Superior temporal gyrus (tissue), 1 donor: ENCODE measurements at regions not wholly inside any gene's neighbourhood (a gene's known extent, or its start where the extent isn't known, plus 50 kb on each side); places are given as distances from the start of the nearest gene placed in this dataset.
"Not testable (repeated sequence)": the region's sequence is repeated elsewhere in the genome, so short reads cannot be mapped to it uniquely, and the experiment has no call there.

Source experiments
- DNase-seq: peaks from one replicate; pipeline ENCODE4 v3.0.0-alpha.2; 2016; ENCODE audit errors: extremely low spot score

- DNase-seq: no peak
Observed at GRCh38 chr19:29154163-29154562, 58.8 kb downstream of the UQCRFS1 start.

GRCh38 chr19:29145756-29146155 is 67.2 kb downstream of the UQCRFS1 start:
- DNase-seq: no peak

DNA sequence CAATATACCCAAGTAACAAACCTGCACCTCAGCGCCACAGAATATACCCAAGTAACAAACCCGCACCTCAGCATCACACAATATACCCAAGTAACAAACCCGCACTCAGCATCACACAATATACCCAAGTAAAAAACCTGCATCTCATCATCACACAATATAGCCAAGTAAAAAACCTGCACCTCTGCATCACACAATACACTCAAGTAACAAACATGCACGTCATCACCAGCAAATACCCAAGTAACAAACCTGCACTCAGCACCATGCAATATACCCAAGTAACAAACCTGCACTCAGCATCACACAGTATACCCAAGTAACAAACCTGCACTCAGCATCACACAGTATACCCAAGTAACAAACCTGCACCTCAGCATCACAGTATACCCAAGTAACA is 69.8 kb downstream of the UQCRFS1 start:
- no peak for DNase-seq

- no peak for DNase-seq
Observed at GRCh38 chr19:29139227-29139626, 73.7 kb downstream of the UQCRFS1 start.

DNA sequence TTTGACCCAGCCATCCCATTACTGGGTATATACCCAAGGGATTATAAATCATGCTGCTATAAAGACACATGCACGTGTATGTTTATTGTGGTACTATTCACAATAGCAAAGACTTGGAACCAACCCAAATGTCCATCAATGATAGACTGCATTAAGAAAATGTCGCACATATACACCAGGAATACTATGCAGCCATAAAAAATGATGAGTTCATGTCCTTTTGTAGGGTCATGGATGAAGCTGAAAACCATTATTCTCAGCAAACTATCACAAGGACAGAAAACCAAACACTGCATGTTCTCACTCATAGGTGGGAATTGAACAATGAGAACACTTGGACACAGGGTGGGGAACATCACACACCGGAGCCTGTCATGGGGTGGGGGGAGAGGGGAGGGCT is 74.7 kb downstream of the UQCRFS1 start:
- DNase-seq: not testable (repeated sequence)

DNA sequence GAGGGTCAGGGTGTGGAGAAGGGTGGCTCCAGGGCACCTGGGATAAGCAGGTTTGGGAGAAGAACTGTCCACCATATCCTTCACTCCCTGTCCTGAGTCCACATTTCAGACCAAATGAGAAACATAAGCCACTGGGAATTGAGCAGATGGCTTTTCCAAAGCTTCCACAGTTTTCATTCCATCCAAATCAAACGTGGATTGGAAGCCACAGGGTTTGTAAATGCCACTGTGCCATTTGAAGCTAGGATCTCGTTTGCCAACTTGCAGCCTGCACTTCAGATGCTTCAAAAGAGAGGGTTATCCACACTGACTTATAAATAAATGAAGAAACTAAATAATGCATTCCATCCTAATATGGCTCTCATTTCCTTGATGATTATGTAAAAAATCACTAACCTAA is 81.5 kb downstream of the UQCRFS1 start:
- no peak for DNase-seq

DNA sequence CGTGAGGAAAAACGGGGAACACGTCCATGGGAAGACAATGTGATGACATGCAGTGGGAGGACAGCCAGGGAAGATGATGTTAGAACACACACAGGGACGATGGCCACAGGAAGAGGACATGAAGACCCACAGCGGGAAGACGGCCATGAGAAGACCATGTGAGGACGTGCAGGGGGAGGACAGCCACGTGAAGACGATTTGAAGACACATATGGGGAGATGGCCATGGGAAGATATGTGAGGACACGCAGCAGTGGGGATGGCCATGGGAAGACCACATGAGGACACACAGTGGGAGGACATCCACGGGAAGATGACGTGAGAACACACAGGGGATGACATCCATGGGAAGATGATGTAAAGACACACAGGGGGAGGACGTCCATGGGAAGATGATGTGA is 83.8 kb downstream of the UQCRFS1 start:
- no peak for DNase-seq

- DNase-seq: no peak
Observed at GRCh38 chr19:29128203-29128602, 84.7 kb downstream of the UQCRFS1 start.

GRCh38 chr19:29122185-29122584 is 90.8 kb downstream of the UQCRFS1 start:
- DNase-seq: no peak

DNA sequence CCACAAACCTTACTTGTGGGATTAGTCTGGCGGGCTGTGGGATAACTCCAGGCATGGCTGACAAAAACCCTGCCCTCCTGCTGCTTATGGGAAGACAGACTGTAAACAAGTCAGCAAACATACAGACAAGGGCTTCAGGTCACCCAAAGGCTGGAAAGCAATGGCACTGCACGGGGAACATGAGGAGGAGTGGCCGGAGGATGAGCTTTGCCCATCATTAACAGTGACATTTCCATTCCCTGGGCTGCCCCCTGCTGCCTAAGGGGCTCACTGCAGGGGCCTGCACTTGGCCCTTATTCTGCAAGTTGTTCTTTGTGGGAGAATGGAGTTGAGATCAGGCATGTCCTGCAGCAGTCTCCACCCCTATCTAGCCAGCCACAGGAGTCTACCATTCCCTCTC is 91.3 kb downstream of the UQCRFS1 start:
- DNase-seq: no peak

GRCh38 chr19:29120466-29120865 is 92.5 kb downstream of the UQCRFS1 start:
- DNase-seq: no peak

GRCh38 chr19:29119590-29119989 is 93.4 kb downstream of the UQCRFS1 start:
- DNase-seq: no peak

- DNase-seq: no peak
Observed at GRCh38 chr19:29118389-29118788, 94.6 kb downstream of the UQCRFS1 start.

DNA sequence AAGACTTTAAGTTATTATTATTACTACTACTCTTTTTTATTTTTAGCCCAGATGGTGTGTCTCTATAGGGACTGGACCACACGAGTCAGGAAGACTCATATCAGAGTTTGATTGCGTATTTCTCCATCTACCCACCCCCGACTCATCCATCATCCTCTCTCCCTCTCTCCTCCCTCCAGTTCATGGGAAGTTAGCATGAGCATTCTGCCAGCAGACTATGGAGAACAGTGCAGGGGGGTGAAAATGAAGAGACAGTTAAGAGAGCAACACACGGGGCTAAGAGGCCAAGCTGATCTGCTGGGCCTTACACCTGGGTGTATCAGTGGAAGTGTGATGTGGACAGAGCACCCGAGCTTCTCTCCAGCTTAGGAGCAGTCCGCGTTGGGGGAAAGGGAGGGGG is 95.0 kb downstream of the UQCRFS1 start:
- no peak for DNase-seq

- no peak for DNase-seq
Observed at GRCh38 chr19:29115181-29115580, 97.8 kb downstream of the UQCRFS1 start.

- no peak for DNase-seq
Observed at GRCh38 chr19:29113838-29114237, 99.1 kb downstream of the UQCRFS1 start.

DNA sequence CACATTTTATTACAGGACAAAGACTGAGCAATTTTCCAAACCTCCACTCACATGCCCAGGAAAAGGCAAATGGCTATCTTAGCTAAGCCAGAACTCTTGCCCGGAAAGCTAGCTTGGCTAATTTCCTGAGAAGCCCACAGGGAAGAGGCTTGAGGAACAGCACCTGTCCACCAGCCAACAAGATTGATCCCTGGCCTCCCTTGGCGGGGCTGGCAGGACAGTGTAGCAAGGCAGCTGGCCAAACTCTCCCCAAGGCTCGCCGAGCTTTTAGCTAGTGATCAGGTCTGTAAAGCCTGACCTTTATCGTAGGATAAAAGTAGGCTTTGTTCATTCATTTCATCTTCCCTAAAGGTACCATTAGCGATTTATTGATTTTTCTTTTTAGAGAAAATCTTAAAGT is 101.4 kb downstream of the UQCRFS1 start:
- DNase-seq: no peak

GRCh38 chr19:29107831-29108230 is 105.1 kb downstream of the UQCRFS1 start:
- DNase-seq: no peak

GRCh38 chr19:29106346-29106885 is 106.5 kb downstream of the UQCRFS1 start:
- DNase-seq: no peak

DNA sequence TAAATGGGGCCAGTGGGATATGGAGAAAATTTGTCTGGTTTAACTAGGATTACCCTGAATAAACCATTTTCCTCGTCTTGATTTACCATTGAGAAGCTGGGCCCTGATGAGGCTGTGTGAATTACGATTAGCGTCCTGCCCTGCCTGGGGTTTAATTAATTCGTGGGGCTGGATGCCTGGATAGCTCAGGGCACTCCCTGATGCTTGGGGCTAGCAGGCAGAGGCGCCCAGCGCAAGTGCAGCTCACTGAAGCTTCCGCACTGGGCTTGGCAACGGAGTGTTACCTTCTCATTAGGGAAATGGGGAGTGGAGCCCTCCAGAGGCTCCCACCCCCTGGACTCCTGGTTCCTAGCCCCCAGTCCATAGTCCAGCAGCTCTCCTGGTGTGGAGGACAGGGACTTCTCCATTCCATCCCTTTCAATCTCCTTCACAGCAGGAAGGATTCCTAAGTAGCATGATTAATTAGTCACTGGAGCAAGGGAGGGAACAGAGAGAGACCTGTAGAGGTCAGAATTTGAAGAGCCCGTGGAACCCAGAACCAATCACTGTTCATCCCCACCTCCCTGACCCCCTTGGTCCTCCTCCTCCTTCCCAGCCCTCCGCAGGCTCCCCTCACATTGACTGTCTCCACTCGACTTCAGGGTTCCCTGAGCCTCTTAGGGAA is 107.2 kb downstream of the UQCRFS1 start:
- no peak for DNase-seq

DNA sequence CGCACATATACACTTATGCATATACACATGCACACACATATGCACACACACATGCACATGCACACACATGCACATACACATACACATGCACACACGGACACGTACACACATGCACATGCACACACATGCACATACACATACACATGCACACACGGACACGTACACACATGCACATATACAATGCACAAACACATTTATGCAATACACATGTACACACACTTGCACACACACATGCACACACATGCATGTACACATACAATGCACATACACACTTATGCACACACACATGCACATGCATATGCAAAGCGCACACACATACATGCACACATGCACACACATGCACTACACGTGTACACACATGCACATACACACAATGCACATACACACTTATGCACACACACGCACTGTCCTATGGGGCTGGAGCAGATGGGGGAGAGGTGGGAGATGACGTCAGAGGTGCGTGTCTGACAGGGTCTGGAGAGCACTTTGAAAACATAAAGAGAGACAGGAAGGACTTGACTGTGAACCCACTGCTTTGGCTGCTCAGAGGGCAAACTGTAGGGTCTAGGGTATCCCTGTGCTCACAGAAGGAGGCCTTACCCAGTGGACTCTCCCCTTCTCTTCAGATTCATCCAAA is 108.2 kb downstream of the UQCRFS1 start:
- no peak for DNase-seq

DNA sequence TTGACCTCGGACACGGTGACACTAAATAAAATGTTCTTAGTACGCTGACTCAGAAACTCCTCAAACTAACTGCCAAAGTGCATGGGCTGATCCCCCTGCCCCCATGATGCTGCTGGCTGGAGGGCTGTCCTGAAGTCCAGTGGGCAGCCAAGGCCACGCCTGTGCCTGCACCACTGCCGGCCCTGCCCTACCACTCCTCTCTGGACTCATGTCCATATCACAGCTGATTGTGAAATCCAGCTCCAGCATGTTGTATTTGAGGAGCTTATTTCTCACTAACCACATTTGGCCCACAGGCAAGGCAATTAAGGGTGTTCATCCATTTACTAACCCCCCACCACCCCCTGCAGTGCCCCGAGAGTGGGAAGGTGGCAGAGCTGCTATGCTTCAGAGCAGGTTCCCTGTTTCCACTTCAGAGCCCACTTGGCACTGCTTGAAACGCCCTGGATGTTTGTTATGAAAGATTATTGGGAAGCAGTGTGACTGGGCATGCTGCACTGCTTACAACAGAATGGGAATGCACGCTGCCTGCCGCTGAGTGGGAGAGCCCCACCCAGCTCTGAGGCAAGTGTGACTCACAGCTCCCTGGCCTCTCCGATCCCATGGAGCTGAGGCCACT is 114.0 kb downstream of the UQCRFS1 start:
- DNase-seq: no peak

- DNase-seq: no peak
Observed at GRCh38 chr19:29098091-29098490, 114.9 kb downstream of the UQCRFS1 start.
